HFF-Myc (cell line): ENCODE measurements at regions not wholly inside any gene's neighbourhood (a gene's known extent, or its start where the extent isn't known, plus 50 kb on each side); places are given as distances from the start of the nearest gene placed in this dataset.
A peak's percentile ranks its signal among the peaks of the same experiment; 100 is the strongest.

Experiments
- DNase-seq: peaks from one replicate; pipeline ENCODE4 v3.0.0-alpha.2; 2011; ENCODE audit warnings: low read depth; ENCODE audit errors: extremely low read depth
- H3K4me3 ChIP-seq: replicated peaks from 2 replicates; pipeline ENCODE4 v1.5.1; 2011; ENCODE audit warnings: low read depth, mild to moderate bottlenecking, control low read depth, low read length
- TF ChIP-seq, protein P1 (sequence below): IDR thresholded peaks from 2 replicates; pipeline ENCODE4 v1.5.1; 2012; ENCODE audit warnings: mild to moderate bottlenecking, low read depth, low read length, control low read depth; ENCODE audit errors: missing control alignments

DNA sequence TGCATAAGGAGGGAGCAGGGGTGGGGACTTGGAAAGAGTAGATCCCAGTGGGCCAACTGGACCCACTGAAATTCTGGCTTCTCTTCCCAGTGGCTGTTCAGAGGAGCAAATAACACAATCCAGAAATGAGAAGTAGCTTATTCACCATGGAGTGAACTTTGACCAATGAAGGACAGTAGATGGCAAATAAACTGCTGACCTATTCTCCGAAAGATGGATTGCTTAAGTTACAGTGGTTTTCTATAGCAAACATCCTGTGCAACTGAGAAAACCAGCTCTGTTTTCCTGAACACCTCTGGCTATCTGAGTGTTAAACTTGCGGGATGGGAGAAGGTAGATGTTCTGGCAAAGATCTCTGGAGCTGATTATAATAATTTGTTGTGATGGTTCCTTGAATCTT is 325.1 kb downstream of the SPATA31D1 start:
- TF ChIP-seq, protein P1, sequence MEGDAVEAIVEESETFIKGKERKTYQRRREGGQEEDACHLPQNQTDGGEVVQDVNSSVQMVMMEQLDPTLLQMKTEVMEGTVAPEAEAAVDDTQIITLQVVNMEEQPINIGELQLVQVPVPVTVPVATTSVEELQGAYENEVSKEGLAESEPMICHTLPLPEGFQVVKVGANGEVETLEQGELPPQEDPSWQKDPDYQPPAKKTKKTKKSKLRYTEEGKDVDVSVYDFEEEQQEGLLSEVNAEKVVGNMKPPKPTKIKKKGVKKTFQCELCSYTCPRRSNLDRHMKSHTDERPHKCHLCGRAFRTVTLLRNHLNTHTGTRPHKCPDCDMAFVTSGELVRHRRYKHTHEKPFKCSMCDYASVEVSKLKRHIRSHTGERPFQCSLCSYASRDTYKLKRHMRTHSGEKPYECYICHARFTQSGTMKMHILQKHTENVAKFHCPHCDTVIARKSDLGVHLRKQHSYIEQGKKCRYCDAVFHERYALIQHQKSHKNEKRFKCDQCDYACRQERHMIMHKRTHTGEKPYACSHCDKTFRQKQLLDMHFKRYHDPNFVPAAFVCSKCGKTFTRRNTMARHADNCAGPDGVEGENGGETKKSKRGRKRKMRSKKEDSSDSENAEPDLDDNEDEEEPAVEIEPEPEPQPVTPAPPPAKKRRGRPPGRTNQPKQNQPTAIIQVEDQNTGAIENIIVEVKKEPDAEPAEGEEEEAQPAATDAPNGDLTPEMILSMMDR = no peak
- no peak for DNase-seq
- H3K4me3 ChIP-seq = no peak overlapping the region

DNA sequence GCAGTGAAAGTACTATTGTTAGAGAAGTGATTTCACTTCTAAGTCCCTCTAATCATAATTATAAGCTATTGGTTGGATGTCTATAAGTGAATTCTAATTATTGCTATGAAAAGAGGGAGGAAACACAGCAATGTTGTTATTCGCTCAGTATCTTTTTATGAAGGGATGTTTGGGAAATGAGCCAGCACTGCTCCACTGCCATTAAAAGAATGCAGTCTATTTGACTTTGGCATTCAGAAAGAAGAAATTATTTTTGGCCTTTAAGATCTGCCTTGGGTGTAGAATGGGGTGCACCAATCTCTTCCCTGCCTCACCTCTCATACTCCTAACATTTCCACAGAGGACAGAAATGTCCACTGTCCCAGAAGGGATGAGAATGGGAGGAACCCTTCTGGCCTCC is 332.0 kb downstream of the SPATA31D1 start:
- H3K4me3 ChIP-seq = no peak overlapping the region
- DNase-seq = no peak
- TF ChIP-seq, protein P1 = no peak

DNA sequence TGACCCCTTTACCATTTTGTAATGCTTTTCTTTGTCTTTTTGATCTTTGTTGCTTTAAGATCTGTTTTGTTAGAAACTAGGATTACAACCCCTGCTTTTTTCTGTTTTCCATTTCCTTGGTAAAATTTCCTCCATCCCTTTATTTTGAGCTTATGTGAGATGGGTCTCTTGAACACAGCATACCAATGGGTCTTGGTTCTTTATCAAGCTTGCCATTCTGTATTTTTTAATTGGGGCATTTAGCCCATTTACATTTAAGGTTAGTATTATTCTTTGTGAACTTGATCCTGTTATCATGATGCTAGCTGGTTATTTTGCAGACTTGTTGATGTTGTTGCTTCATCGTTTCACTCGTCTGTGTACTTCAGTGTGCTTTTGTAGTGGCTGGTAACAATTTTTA is 337.3 kb downstream of the SPATA31D1 start:
- TF ChIP-seq, protein P1 = no peak
- no peak for DNase-seq

DNA sequence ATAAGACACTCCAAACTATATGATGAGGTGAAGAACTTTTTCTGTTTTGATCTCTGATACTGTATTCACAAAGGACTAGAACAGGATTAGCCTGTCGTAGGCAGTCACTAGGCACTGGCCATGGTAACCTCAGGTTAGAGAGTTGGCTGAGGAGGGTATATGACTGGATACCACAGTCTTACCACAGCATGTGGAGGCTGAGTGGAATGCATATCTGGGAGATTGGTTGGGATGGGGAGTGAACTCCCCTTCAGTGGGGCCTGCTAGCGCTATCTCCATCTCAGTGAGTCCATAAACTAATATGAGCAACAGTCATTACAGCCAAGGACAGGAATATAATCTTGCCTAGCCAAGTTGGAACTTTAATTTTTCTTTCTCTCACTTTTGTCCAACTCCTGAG is 339.1 kb downstream of the SPATA31D1 start:
- no peak for DNase-seq
- TF ChIP-seq, protein P1 = no peak
- H3K4me3 ChIP-seq = no peak overlapping the region

More for the DNA sequence above, 337.3 kb downstream of the SPATA31D1 start:
- no peak overlapping the region for H3K4me3 ChIP-seq

DNA sequence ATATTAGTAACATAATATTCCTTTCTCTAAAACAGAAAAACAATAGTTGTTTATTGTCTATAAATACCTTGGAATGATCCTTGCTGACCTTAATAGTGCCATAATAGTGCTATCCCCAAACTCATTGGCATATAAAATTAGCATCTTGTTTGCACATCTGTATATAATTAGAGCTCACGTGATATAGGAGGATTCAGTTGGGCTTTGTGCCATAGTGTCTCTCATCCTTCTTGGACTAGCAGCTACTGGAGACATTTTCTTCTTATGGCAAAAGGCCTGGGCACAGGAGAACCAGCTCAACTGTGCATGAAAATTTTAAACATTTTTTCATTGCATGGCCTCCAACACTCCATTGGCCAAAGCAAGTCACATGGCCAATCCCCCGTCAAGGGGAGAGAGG is 342.5 kb downstream of the SPATA31D1 start:
- H3K4me3 ChIP-seq = no peak overlapping the region
- peak; percentile 30 for DNase-seq
- TF ChIP-seq, protein P1 = no peak

DNA sequence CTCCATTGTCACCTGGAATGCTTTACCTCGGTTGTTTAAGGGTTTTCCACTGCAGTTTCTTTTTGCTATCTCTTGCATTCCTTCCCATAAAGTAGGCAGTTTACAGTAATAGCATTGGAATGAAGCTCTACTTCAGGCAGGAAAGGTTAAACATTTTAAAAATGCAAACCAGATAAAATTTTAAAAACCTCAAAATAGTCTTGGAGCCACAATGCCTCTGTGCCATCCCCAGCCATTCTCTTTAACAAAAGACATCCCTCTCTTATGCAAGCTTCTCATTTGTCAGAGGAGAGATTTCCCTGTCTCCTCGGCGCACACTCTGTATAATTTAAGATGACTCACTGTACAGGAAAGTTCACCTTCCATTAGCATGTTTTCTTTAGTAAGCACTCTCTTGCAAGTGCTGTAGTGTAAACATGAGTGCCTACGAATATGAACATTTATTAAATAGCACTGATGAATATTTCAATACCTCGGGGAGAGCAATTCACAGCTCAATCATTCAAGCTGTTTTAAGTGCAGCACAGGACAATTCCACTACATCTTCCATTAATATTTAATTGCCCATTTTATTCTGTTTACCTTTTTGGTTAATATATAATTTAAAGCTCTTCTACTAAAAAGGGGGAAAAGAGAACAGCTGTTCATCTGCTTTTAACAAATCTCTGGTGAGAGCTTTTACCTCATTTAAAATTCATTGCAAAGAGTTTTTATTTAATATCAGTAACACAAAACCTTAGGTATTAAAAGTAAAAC is 343.6 kb downstream of the SPATA31D1 start:
- H3K4me3 ChIP-seq = 0 out of 2 replicates have a peak overlapping the region, but pooled peaks have one; percentile 6
- TF ChIP-seq, protein P1 = no peak
- peak; percentile 49 for DNase-seq

DNA sequence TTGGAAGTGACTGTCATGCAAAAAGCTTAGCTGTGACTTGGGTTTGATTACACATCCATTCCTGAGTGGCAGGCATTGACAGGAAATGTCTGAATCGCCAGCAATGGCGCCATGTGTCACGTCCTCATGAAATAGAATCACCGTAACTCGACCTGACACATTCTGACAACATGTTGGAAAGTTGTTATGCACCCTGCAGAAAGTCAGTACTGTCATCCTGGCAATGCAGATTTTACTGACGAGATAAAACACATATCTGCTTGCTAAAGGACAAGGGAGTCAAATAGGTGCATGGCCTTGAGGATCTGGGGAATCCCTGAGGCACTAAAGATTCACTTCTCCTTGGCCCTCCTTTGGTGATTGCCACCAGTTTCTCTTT is 344.2 kb downstream of the SPATA31D1 start:
- H3K4me3 ChIP-seq = no peak overlapping the region
- TF ChIP-seq, protein P1 = no peak
- DNase-seq = no peak
